ENCODE measurements at regions not wholly inside any gene's neighbourhood (a gene's known extent, or its start where the extent isn't known, plus 50 kb on each side); places are given as distances from the start of the nearest gene placed in this dataset.

DNA sequence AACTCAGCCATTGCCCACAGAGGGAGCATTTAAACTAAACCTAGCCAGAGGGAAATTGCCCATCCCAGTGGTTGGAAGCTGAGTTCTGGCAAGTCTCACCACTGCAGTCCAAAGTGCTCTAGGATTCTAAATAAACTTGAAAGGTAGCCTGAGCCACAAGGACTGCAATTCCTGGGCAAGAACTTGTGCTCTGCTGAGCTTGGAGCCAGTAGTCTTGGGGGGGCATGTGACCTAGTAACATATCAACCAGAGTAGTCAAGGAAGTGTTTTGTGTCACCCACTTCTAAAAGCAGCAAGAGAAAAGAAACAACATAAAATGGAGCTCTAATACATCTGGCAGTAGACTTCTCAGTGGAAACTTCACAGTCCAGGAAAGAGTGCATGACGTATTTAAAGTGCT is 167.0 kb downstream of the PTH2R start:
- DNase-seq (ENCODE audit: low read depth in 2 of 2), result no peak
- no peak overlapping the region for H3K4me2 ChIP-seq (ENCODE audit: extremely low read depth, insufficient read depth, low read length)
- H3K9me3 ChIP-seq (ENCODE audit: control insufficient read depth, insufficient read depth, low read depth, low read length), result no peaks in the 10 kb centered on the region
- TF ChIP-seq, protein P1, sequence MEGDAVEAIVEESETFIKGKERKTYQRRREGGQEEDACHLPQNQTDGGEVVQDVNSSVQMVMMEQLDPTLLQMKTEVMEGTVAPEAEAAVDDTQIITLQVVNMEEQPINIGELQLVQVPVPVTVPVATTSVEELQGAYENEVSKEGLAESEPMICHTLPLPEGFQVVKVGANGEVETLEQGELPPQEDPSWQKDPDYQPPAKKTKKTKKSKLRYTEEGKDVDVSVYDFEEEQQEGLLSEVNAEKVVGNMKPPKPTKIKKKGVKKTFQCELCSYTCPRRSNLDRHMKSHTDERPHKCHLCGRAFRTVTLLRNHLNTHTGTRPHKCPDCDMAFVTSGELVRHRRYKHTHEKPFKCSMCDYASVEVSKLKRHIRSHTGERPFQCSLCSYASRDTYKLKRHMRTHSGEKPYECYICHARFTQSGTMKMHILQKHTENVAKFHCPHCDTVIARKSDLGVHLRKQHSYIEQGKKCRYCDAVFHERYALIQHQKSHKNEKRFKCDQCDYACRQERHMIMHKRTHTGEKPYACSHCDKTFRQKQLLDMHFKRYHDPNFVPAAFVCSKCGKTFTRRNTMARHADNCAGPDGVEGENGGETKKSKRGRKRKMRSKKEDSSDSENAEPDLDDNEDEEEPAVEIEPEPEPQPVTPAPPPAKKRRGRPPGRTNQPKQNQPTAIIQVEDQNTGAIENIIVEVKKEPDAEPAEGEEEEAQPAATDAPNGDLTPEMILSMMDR (conservative IDR thresholded peaks at IDR 0.05 in 1 of 2, IDR thresholded peaks at IDR 0.05 in 1 of 2; ENCODE audit: low read depth in 1 of 2, low read length in 2 of 2), result no peak
- TF ChIP-seq EZH2 (IDR thresholded peaks at IDR 0.05; ENCODE audit: low read length, missing control alignments), result no peak
- no peaks in the 10 kb centered on the region for H3K27me3 ChIP-seq (ENCODE audit: control insufficient read depth, insufficient read depth, low read length)
- H2AFZ ChIP-seq (ENCODE audit: low read length), result no peak overlapping the region
- H3K4me1 ChIP-seq (ENCODE audit: control insufficient read depth, extremely low read depth, insufficient read depth, low read length), result no peaks in the 10 kb centered on the region
- no peaks in the 10 kb centered on the region for H3K79me2 ChIP-seq (ENCODE audit: control insufficient read depth, insufficient read depth, low read length)
- H4K20me1 ChIP-seq (ENCODE audit: control insufficient read depth, extremely low read depth, insufficient read depth, low read length), result no peaks in the 10 kb centered on the region
- no peaks in the 10 kb centered on the region for H3K36me3 ChIP-seq (ENCODE audit: control insufficient read depth, insufficient read depth, low read length)
- H3K4me3 ChIP-seq (replicated peaks in 1 of 4; ENCODE audit: control extremely low read depth in 1 of 4, insufficient read depth in 1 of 4, low read depth in 3 of 4, low read length in 4 of 4), result no peak overlapping the region
- no peak overlapping the region for H3K27ac ChIP-seq (ENCODE audit: insufficient read depth, low read length)
- H3K9ac ChIP-seq (ENCODE audit: insufficient read depth, low read length), result no peak overlapping the region

DNA sequence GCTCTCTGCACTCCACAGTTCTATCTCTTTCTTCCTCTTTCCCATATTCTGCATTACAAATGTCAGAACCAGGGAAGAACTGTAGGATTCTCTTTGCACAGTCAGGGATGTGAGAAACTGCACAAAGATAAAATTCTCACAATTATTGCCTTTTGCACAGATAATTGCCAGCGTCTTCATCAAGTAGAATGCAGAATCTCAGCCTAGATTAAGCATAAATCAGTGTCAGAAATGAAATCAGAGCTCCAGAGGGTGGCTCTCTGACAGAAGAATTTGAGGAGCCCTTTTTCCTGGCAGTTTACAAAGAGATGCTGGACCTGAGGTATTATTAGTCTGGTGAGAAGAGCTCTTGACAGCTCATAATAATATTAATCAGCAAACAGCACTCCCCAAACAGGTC is 173.1 kb downstream of the PTH2R start:
- no peaks in the 10 kb centered on the region for H3K79me2 ChIP-seq (ENCODE audit: control insufficient read depth, insufficient read depth, low read length)
- no peaks in the 10 kb centered on the region for H4K20me1 ChIP-seq (ENCODE audit: control insufficient read depth, extremely low read depth, insufficient read depth, low read length)

DNA sequence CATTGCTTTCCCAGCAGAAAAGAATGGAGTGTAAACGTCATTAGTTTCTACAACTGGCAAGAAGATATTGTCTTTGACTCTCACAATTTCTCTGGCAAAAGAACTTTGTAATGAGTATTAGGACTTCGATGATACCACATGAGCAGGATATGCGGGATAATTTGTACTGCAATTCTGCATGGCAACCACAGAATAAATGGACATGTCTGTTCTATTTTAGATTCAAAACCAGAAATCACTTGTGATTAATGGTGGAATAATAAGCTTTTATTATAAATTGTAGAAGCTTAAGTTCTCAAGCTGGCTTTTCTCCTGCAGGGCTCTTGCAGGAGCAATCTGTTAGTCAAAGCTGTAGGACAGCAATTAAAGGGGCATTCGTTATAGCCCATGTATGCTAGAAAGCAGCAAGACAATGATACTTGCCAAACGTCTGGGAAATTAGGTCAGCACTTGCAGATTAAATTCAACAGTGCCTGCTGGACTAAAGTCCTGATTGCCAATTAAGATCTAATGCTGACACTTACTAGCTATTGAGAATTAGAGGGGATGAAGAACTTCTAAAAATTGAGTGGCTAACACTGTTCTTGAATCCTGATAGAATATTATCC is 177.9 kb downstream of the PTH2R start:
- no peak overlapping the region for H3K4me3 ChIP-seq (replicated peaks in 1 of 4; ENCODE audit: control extremely low read depth in 1 of 4, insufficient read depth in 1 of 4, low read depth in 3 of 4, low read length in 4 of 4)
- H3K4me1 ChIP-seq (ENCODE audit: control insufficient read depth, extremely low read depth, insufficient read depth, low read length), result no peaks in the 10 kb centered on the region
- no peak for DNase-seq (ENCODE audit: low read depth in 2 of 2)
- H3K9ac ChIP-seq (ENCODE audit: insufficient read depth, low read length), result no peak overlapping the region
- no peak overlapping the region for H3K27ac ChIP-seq (ENCODE audit: insufficient read depth, low read length)
- no peaks in the 10 kb centered on the region for H3K79me2 ChIP-seq (ENCODE audit: control insufficient read depth, insufficient read depth, low read length)
- no peaks in the 10 kb centered on the region for H3K9me3 ChIP-seq (ENCODE audit: control insufficient read depth, insufficient read depth, low read depth, low read length)
- no peak overlapping the region for H3K4me2 ChIP-seq (ENCODE audit: extremely low read depth, insufficient read depth, low read length)
- no peaks in the 10 kb centered on the region for H3K36me3 ChIP-seq (ENCODE audit: control insufficient read depth, insufficient read depth, low read length)
- TF ChIP-seq, protein P1 (conservative IDR thresholded peaks at IDR 0.05 in 1 of 2, IDR thresholded peaks at IDR 0.05 in 1 of 2; ENCODE audit: low read depth in 1 of 2, low read length in 2 of 2), result no peak
- no peak for TF ChIP-seq EZH2 (IDR thresholded peaks at IDR 0.05; ENCODE audit: low read length, missing control alignments)
- H2AFZ ChIP-seq (ENCODE audit: low read length), result no peak overlapping the region
- no peaks in the 10 kb centered on the region for H4K20me1 ChIP-seq (ENCODE audit: control insufficient read depth, extremely low read depth, insufficient read depth, low read length)
- H3K27me3 ChIP-seq (ENCODE audit: control insufficient read depth, insufficient read depth, low read length), result no peaks in the 10 kb centered on the region

More for the DNA sequence above, 173.1 kb downstream of the PTH2R start:
- no peaks in the 10 kb centered on the region for H3K27me3 ChIP-seq (ENCODE audit: control insufficient read depth, insufficient read depth, low read length)
- no peaks in the 10 kb centered on the region for H3K4me1 ChIP-seq (ENCODE audit: control insufficient read depth, extremely low read depth, insufficient read depth, low read length)
- TF ChIP-seq EZH2 (IDR thresholded peaks at IDR 0.05; ENCODE audit: low read length, missing control alignments), result no peak
- TF ChIP-seq, protein P1 (conservative IDR thresholded peaks at IDR 0.05 in 1 of 2, IDR thresholded peaks at IDR 0.05 in 1 of 2; ENCODE audit: low read depth in 1 of 2, low read length in 2 of 2), result no peak
- no peak for DNase-seq (ENCODE audit: low read depth in 2 of 2)
- no peak overlapping the region for H3K9ac ChIP-seq (ENCODE audit: insufficient read depth, low read length)
- no peak overlapping the region for H2AFZ ChIP-seq (ENCODE audit: low read length)
- no peak overlapping the region for H3K27ac ChIP-seq (ENCODE audit: insufficient read depth, low read length)
- H3K4me3 ChIP-seq (replicated peaks in 1 of 4; ENCODE audit: control extremely low read depth in 1 of 4, insufficient read depth in 1 of 4, low read depth in 3 of 4, low read length in 4 of 4), result no peak overlapping the region
- no peak overlapping the region for H3K4me2 ChIP-seq (ENCODE audit: extremely low read depth, insufficient read depth, low read length)
- H3K9me3 ChIP-seq (ENCODE audit: control insufficient read depth, insufficient read depth, low read depth, low read length), result no peaks in the 10 kb centered on the region
- no peaks in the 10 kb centered on the region for H3K36me3 ChIP-seq (ENCODE audit: control insufficient read depth, insufficient read depth, low read length)
